Thymus (tissue), 11 donors: ENCODE measurements at regions not wholly inside any gene's neighbourhood (a gene's known extent, or its start where the extent isn't known, plus 50 kb on each side); places are given as distances from the start of the nearest gene placed in this dataset.

Experiments used
- DNase-seq, 9 donors: peaks; one replicate each; pipeline ENCODE4 v3.0.0-alpha.2; 2013; ENCODE audit warnings: low spot score in 9 of 9, low read depth in 6 of 9, missing footprints in 1 of 9
- H3K27ac ChIP-seq, 2 donors: one replicate each; pipeline ENCODE4 v1.5.1; 2013; ENCODE audit warnings: control low read depth in 1 of 2, low read depth in 1 of 2, low read length in 1 of 2, mild to moderate bottlenecking in 1 of 2, moderate library complexity in 1 of 2
- H3K27me3 ChIP-seq, 2 donors: one replicate each; pipeline ENCODE4 v1.5.1; 2013; ENCODE audit warnings: low read length in 1 of 2; ENCODE audit not compliant: control insufficient read depth in 2 of 2, insufficient read depth in 1 of 2
- H3K36me3 ChIP-seq, 2 donors: one replicate each; pipeline ENCODE4 v1.5.1; 2013; ENCODE audit warnings: low read length in 1 of 2, mild to moderate bottlenecking in 1 of 2, moderate library complexity in 1 of 2; ENCODE audit not compliant: control insufficient read depth in 2 of 2, insufficient read depth in 2 of 2
- H3K4me1 ChIP-seq, 2 donors: one replicate each; pipeline ENCODE4 v1.5.1; 2013; ENCODE audit warnings: low read length in 2 of 2; ENCODE audit not compliant: control insufficient read depth in 2 of 2, insufficient read depth in 2 of 2
- H3K4me3 ChIP-seq, 2 donors: one replicate each; pipeline ENCODE4 v1.5.1; 2013; ENCODE audit warnings: low read length in 2 of 2, control low read depth in 1 of 2, mild to moderate bottlenecking in 1 of 2
- H3K9me3 ChIP-seq, 2 donors: one replicate each; pipeline ENCODE4 v1.5.1; 2013; ENCODE audit warnings: low read length in 1 of 2, mild to moderate bottlenecking in 1 of 2; ENCODE audit not compliant: control insufficient read depth in 2 of 2, insufficient read depth in 1 of 2
- WGBS: extraction: QIAGEN DNeasy Blood & Tissue Kit; methylation state at CpG from one replicate; pipeline ENCODE4 v1.1.7; 2013; 5-methylcytosine and 5-hydroxymethylcytosine counted together
- donor health status: healthy.

DNA sequence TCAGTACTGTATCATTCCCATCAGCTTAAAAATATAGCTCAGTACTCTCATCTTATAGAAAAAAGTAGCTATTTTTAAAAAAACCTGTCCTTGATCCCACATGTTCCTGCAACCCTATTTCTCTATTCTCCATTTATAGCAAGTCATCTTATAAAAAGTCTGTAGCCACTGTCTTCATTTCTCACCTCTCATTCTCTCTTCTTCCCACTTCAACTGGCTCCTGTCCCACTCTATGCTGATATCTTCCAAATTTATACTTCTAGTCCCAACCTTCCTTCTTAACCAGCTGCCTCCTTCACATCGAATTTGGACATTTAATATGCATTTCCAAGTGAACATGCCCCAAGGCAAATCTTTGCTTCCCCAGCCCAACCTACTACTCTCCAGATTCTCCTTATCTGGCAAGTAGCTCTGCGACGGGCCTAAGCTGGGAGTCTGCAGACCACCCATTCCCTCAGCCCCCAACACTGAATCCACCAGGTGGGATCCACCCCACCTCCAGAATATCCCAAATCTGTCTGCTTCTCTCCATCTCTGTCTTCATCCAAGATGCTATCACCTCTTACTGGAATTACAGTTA lies 52.0 kb upstream of the TANC2 start:
- no peak for DNase-seq
- peaks cover 0 to 2% of the 10 kb centered on the region in 2 donors for H3K27me3 ChIP-seq
- H3K4me1 ChIP-seq, result no peaks in the 10 kb centered on the region
- H3K9me3 ChIP-seq, result no peaks in the 10 kb centered on the region
- WGBS, result 96% methylated on average over 3 of the region's 3 CpGs
- no peak overlapping the region for H3K27ac ChIP-seq
- H3K4me3 ChIP-seq, result no peak overlapping the region
- no peaks in the 10 kb centered on the region for H3K36me3 ChIP-seq

- Histone ChIP-seq H3K4me3 (no peak overlapping the region), H3K4me1 (no peaks in the 10 kb centered on the region), H3K27ac (no peak overlapping the region), H3K9me3 (no peaks in the 10 kb centered on the region), H3K36me3 (no peaks in the 10 kb centered on the region), H3K27me3 (peaks cover 0 to 4% of the 10 kb centered on the region in 2 donors)
- DNase-seq, result no peak
- WGBS, result 95% methylated on average over 4 of the region's 4 CpGs
Measured at GRCh38 chr17:62912363-62912762, 53.7 kb upstream of the TANC2 start.

- Histone ChIP-seq H3K27me3 (peaks cover 0 to 4% of the 10 kb centered on the region in 2 donors), H3K27ac (no peak overlapping the region), H3K4me1 (no peaks in the 10 kb centered on the region), H3K9me3 (no peaks in the 10 kb centered on the region), H3K4me3 (no peak overlapping the region), H3K36me3 (no peaks in the 10 kb centered on the region)
- no peak for DNase-seq
- 98% methylated on average over 3 of the region's 3 CpGs for WGBS
Measured at GRCh38 chr17:62911114-62911513, 54.9 kb upstream of the TANC2 start.

- no peak for DNase-seq
- H3K27me3 ChIP-seq, result peaks cover 0 to 4% of the 10 kb centered on the region in 2 donors
- 96% methylated on average over 4 of the region's 4 CpGs for WGBS
Measured at GRCh38 chr17:62910277-62910676, 55.8 kb upstream of the TANC2 start.

DNA sequence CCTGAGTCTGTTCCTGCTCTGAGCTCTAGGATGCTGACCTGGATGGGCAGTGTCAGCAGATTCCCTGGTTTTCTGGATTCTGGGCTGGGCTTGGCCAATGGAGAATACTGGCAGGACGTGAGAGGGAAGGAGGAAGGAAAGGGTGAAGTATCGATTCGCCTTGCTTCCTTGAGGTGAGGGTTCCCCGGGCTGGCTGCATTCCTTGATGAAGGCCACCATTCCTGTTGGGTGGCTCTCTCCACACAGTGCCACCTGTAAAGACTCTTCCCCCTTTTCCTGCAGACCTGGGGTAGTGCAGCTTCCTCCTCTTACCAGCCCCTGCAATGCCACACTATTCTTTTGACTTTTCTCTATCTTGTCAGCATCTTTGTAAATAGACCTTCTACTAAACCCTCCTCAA lies 58.1 kb upstream of the TANC2 start:
- H3K4me1 ChIP-seq, result no peaks in the 10 kb centered on the region
- H3K27ac ChIP-seq, result no peak overlapping the region
- WGBS, result 81% methylated on average over 4 of the region's 4 CpGs
- H3K4me3 ChIP-seq, result no peak overlapping the region
- peaks cover 0 to 4% of the 10 kb centered on the region in 2 donors for H3K27me3 ChIP-seq
- no peaks in the 10 kb centered on the region for H3K9me3 ChIP-seq
- DNase-seq, result no peak
- no peaks in the 10 kb centered on the region for H3K36me3 ChIP-seq

More at GRCh38 chr17:62910277-62910676, 55.8 kb upstream of the TANC2 start:
- Histone ChIP-seq H3K36me3 (no peaks in the 10 kb centered on the region), H3K4me3 (no peak overlapping the region), H3K9me3 (no peaks in the 10 kb centered on the region), H3K4me1 (no peaks in the 10 kb centered on the region), H3K27ac (no peak overlapping the region)

DNA sequence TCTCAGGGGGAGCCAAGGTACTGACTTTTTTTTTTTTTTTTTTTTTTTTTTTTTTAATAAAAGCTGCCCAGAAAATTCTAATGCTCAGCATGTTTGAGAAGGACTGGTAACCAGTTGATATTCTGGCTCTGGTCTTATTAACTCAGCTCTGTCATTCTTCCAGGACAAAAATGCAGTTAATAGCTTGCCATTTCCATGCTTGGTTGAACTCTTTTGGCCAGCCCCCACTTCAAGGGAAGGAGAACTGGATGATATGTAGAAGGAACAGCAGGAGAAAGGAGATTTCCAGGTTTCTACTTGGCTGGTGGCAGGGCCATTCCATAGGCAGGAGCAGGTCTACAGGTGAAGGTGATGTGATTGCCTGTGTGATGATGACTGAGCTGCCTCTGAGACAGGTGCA lies 59.2 kb upstream of the TANC2 start:
- peaks cover 0 to 4% of the 10 kb centered on the region in 2 donors for H3K27me3 ChIP-seq
- H3K27ac ChIP-seq, result no peak overlapping the region
- H3K4me1 ChIP-seq, result no peaks in the 10 kb centered on the region
- H3K36me3 ChIP-seq, result no peaks in the 10 kb centered on the region
- no peaks in the 10 kb centered on the region for H3K9me3 ChIP-seq
- DNase-seq, result no peak
- no peak overlapping the region for H3K4me3 ChIP-seq

- Histone ChIP-seq H3K36me3 (no peaks in the 10 kb centered on the region), H3K4me1 (no peaks in the 10 kb centered on the region), H3K9me3 (no peaks in the 10 kb centered on the region), H3K27ac (no peak overlapping the region), H3K27me3 (peaks cover 0 to 2% of the 10 kb centered on the region in 2 donors), H3K4me3 (no peak overlapping the region)
- WGBS, result 73% methylated on average over 4 of the region's 4 CpGs
- DNase-seq, result no peak
Measured at GRCh38 chr17:62905233-62905632, 60.8 kb upstream of the TANC2 start.

GRCh38 chr17:62902531-62903220 lies 63.4 kb upstream of the TANC2 start:
- Histone ChIP-seq H3K27ac (no peak overlapping the region), H3K4me1 (no peaks in the 10 kb centered on the region), H3K27me3 (no peaks in the 10 kb centered on the region), H3K9me3 (no peaks in the 10 kb centered on the region), H3K36me3 (no peaks in the 10 kb centered on the region), H3K4me3 (no peak overlapping the region)
- DNase-seq, result no peak
- WGBS, result 83% methylated on average over 5 of the region's 5 CpGs

DNA sequence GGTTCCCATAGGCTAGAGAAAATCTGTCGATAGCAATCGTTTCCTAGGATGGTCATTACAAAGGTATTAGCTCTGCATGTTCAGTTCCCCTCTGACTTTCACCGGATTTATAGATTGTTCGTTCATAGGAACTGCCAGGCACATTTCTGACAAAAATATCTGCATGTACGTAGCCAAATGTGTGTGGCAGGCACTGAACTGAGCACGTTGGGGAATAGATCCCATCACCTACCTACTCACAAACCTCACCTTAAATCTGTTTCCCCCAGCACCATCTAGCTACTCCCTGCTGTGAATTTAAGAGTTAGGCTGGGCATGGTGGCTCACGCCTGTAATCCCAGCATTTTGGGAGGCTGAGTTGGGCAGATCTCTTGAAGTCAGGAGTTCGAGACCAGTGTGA lies 64.5 kb upstream of the TANC2 start:
- Histone ChIP-seq H3K27ac (no peak overlapping the region), H3K4me1 (no peaks in the 10 kb centered on the region), H3K9me3 (no peaks in the 10 kb centered on the region), H3K4me3 (no peak overlapping the region), H3K27me3 (no peaks in the 10 kb centered on the region), H3K36me3 (no peaks in the 10 kb centered on the region)
- 96% methylated on average over 8 of the region's 8 CpGs for WGBS
- no peak for DNase-seq
